COLO668 (cell line): ENCODE measurements at regions not wholly inside any gene's neighbourhood (a gene's known extent, or its start where the extent isn't known, plus 50 kb on each side); places are given as distances from the start of the nearest gene placed in this dataset.
"Not testable (repeated sequence)": the region's sequence is repeated elsewhere in the genome, so short reads cannot be mapped to it uniquely, and the experiment has no call there.

ENCODE experiments used
- DNase-seq: peaks from one replicate; lab custom pipeline; 2025; ENCODE audit not compliant: unreplicated experiment; lab: John Stamatoyannopoulos, UW

GRCh38 chr11:104704888-104705287 lies 193.4 kb downstream of the CASP12 start:
- DNase-seq = no peak

DNA sequence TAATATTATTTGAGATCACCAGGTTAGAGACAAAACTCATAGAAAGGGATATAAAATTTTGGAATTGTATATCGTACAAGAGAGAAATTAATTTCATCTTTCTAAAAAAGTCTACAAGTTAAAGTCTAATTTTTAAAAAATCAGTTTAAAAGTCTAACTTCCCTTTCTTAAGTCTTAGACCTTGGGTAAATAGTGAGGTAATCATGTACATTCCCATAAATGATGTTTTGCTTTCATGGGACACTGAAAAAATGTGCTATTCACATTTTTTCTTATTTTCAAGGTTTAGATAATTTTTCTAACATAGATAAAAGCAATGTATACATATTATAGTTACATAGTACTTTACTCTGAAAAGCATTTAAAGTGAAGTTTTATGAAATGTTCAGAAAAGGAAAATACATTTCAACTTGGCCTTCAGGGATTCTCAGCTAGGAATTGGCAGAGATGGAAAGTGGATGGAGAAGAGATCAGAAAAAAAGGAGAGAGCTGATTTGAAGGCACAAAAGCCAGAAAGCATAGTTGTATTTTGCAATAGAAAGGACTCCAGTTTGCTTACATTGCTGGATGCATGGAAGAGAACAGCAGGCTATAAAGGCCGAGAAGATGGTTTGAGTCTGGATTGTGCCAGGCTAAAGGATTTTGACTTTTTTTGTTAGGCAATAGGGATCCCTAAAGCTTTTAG lies 194.0 kb downstream of the CASP12 start:
- DNase-seq = no peak

GRCh38 chr11:104700609-104701008 lies 197.7 kb downstream of the CASP12 start:
- no peak for DNase-seq

- DNase-seq = no peak
Measured at GRCh38 chr11:104699981-104700380, 198.3 kb downstream of the CASP12 start.

GRCh38 chr11:104695065-104695463 lies 203.2 kb downstream of the CASP12 start:
- no peak for DNase-seq

- DNase-seq = no peak
Measured at GRCh38 chr11:104694259-104695064, 203.8 kb downstream of the CASP12 start.

DNA sequence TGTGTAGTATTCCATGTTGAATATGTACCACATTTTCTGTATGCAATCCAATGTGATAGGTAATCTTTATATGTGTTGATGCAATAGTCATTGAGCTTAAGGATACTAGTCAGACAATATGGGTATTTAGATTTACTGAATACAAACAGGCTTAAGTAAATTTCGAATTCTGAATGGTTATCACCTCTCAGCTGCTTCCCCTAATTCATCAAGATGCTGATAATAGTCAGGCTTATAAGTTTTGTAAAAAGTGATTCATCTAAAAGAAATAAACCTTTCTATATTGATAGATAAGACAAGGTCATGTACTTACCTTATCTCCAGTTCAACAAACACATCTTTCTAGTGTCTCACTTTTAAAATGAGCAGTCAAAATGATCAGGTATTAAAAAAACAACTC lies 205.5 kb downstream of the CASP12 start:
- no peak for DNase-seq

GRCh38 chr11:104691129-104691528 lies 207.1 kb downstream of the CASP12 start:
- no peak for DNase-seq

DNA sequence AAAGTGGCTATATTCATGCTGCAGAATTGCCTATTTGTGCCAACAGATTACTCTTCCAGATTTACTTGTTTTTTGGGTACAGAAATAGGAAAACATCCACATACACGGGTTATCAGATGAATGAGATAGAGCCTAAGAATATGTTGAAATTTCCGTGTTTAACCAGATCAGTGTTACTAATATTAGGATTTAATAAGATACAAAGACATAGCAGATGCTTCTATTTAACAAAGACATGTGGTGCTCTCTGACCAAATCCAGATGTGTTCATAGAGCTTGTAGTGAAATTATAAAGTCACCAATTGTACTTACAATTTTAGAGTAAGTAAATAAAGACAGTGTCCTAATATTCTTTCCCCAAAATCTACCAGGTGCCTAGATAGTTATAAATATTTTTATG lies 208.0 kb downstream of the CASP12 start:
- DNase-seq = no peak

- no peak for DNase-seq
Measured at GRCh38 chr11:104688731-104689130, 209.5 kb downstream of the CASP12 start.

DNA sequence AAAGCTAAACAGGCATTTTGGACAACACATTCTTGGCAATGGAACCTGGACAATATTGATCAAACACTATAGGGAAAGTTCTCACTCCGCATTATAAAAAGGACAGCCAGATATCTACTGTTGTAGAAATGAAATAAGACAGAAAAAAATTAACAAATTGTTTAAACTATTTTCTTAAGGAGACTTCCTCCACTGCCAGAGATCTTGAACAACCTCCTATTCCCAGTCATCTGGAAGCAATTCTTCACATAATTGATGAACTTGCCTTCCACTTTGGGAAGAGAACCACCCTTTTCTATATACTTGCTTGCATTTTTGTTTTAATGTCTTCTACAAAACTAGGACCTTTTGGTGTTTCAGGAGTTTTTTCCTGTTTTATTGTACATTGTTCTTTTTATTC lies 216.1 kb downstream of the CASP12 start:
- no peak for DNase-seq

DNA sequence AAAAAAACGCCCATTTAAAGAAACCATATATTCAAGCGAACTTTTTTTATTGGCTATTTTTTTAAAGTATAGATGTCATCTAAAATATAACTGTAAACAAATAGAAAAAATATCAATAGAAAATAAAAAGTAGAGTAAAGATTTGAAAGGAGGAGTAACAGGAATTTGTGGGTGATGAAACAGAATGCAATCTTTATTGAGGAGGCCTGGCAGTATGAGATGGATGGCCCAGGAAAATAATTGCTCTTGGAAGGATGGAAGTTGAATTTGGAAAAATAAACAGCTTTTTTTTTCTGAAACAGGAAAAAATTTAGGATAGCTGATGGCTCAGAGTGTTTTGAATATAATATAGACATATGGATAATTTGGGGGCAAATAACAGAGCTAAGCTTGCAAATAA lies 219.0 kb downstream of the CASP12 start:
- no peak for DNase-seq

DNA sequence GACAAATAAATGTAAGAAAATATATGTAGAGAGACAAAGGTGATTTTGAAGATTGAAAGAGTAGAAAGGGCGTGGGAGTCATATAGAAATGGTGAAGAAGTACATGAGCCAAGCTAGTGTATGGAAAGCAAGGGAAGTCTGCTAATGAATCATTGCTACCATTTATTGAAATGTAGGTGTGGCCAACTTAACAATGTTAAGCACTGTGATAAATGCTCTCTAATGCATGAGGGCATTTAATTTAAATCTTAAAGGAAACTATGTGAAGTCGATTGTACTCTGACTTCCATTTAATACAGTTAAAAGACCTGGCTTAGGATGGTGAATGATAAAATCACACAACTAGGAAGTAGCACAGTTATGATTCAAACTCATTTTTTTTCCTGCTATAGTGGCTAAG lies 219.9 kb downstream of the CASP12 start:
- DNase-seq = no peak

DNA sequence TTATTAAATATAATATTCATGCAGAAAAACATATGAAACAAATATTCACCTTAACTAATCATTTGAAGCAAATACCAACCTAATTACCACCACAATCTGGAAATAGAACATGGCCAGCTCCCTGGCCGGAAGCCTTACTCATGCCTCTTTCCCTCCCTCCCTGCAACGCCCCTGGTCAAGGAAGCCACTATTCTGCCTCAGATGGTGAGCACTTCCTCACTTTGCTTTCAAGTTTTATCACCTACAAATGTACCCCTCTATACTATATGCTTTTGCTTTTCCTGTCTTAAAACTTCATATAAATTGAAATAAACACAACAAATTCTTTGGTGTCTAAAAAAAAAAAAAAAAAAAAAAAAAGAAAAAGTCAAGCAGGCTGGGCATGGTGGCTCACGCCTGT lies 221.2 kb downstream of the CASP12 start:
- not testable (repeated sequence) for DNase-seq

- DNase-seq = no peak
Measured at GRCh38 chr11:104672897-104673296, 225.4 kb downstream of the CASP12 start.

DNA sequence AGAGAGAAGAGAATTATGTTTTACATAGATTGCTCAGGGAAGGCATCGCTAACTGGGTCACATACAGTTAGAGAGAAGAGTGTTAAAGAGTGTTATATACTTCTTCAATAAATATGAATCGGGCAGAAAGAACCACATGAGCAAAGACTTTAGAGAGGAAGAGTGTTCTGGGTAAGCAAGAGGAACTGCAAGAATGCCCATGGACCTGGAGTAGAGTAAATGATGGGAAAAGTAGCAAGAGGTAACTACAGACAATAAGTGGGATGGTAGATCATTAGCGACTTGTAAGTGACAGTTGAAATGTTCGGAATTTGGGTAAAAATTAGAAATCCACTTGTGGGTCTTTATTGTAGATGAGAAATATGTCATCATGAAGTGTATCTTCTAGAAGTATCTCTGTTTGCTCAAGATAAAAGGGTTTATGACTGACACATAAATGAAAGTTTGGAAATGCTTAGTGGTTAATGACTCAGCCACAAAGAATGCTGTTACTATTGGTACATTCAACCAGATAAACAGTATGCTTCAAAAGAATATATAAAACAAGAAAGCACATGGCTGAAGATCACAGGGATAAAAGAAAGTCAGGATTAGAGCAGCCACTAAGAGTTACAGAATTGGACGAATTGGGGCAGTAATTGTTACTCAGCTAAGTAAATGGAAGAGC lies 229.3 kb downstream of the CASP12 start:
- no peak for DNase-seq

DNA sequence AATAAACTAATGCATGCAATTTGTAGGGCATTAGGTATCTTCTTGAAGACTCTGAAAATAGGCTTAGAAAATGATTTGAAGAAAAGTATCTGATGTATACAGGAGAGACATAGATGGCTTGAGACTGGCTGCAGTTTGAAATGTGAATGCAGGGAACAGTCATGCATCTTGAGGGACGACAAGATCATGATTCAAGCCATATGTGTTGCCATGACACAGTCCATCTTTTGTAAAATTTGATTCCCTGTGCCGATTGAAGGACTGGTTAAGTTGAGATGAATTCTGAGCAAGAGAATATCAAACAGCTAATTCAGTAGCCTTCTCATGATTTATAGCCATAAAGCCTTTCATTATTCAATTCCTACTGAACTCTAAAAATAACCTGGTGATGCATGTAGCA lies 231.6 kb downstream of the CASP12 start:
- DNase-seq = no peak

GRCh38 chr11:104665641-104666040 lies 232.6 kb downstream of the CASP12 start:
- DNase-seq = no peak

DNA sequence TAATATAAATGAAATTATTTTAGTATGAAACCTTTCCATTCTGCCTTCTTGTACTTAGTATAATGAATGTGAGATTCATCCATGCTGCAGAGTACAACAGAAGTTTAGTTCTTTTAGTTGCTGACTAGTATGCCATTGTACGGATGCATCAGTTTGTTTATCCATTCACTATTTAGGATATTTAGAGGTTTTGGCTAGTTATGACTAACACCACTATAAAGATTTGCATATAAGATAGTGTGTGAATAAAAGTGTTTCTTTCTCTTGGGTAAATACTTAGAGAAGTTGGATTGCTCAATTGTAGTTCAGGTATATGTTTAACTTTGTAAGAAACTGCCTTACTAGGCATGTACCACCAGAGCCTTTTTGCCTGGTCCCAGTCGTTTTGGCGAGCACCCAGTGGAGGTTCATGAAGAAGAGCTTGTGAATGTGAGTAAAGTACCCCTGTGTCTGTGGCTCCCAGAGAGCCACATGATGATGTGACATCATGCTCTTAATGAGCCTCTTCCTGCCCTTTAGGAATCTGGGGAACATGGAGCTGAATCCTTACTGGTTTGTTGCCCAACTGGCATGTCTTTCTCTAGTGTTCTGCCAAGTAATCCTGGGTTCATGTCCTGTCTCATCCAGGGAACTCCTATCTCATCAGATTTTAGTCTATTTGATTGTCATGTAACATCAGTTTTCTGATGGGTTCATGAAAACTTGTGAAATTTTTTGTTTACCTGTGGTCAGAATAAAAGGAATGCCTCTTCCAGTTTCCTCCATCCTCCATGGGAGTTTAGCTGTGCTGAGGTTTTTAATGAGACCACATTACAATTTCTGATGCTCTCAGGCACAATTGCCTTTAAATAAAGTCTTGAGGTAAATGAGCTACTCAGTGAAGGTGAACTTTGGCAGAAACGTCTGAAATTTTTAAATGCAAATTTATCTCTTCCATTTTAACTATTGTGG lies 234.8 kb downstream of the CASP12 start:
- no peak for DNase-seq

- DNase-seq = no peak
Measured at GRCh38 chr11:104661901-104662300, 236.4 kb downstream of the CASP12 start.

GRCh38 chr11:104661471-104661870 lies 236.8 kb downstream of the CASP12 start:
- DNase-seq = no peak
